T47D (cell line): ENCODE measurements at regions not wholly inside any gene's neighbourhood (a gene's known extent, or its start where the extent isn't known, plus 50 kb on each side); places are given as distances from the start of the nearest gene placed in this dataset.
"Not testable (repeated sequence)": the region's sequence is repeated elsewhere in the genome, so short reads cannot be mapped to it uniquely, and the experiment has no call there.

ENCODE experiments used
- DNase-seq, 2 experiments: peaks; one replicate each; pipeline versions ENCODE4 v3.0.0 to v3.0.0-alpha.2; 2011 to 2012; ENCODE audit warnings: low read depth in 1 of 2, low spot score in 1 of 2
- JUND ChIP-seq: IDR thresholded peaks from 2 replicates; pipeline ENCODE4 v1.6.1; 2012; ENCODE audit warnings: low read depth
- in situ Hi-C: cut with HindIII; loops from 2 replicates; pipeline ENCODE4 v1.10.0; 2016; ENCODE audit warnings: low sequenced_read_pairs, low pct_unique_long_range_greater_than_20kb

- in situ Hi-C loops, result no loop called here
- no peak for TF ChIP-seq JUND
- no peak for DNase-seq
These were observed 634.6 kb upstream of the SOX9 start for GRCh38 chr17:71486261-71486660.

DNA sequence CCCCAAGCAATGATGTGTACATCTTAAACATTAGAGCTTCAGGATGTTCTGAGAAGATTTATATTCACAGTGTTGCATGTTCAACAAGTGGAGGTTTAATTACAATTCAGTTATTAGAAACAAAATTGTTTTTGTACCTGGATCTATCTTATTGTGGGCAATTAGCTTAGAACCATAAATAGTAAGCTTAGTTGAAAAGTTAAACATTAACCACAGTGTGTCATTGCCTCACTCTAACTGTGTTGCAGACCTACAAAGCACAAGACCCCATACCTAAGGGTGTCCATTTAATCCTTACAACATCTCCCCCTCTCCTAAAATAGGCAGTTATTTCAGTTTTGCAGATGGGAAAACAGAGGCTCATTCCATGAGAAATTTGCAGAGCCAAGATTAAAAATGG lies 632.0 kb upstream of the SOX9 start:
- DNase-seq, result no peak
- TF ChIP-seq JUND, result no peak
- in situ Hi-C loops, result no loop called here

GRCh38 chr17:71494062-71494855 lies 626.6 kb upstream of the SOX9 start:
- in situ Hi-C loops, result no loop called here
- DNase-seq, result no peak
- TF ChIP-seq JUND, result no peak

DNA sequence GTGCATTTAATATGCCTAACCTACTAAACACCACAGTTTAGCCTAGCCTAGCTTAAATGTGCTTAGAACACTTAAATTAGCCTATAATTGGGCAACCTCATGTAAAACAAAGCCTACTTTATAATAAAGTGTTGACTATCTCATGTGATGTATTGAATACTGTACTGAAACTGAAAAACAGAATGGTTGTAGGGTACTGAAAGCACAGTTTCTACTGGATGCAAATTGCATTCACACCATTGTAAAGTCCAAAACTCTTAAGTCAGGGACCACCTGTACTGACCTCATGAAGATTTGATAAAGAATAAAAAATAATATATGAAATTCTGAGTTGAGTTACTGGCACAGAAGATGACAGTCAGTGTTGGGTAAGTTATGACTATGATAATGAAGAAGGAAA lies 625.4 kb upstream of the SOX9 start:
- TF ChIP-seq JUND, result no peak
- in situ Hi-C loops, result no loop called here
- no peak for DNase-seq

GRCh38 chr17:71496552-71496951 lies 624.3 kb upstream of the SOX9 start:
- in situ Hi-C loops, result no loop called here
- no peak for TF ChIP-seq JUND
- DNase-seq, result no peak

GRCh38 chr17:71500761-71501555 lies 619.9 kb upstream of the SOX9 start:
- in situ Hi-C loops, result no loop called here
- no peak for TF ChIP-seq JUND
- DNase-seq, result no peak

- no peak for TF ChIP-seq JUND
- DNase-seq, result no peak
- in situ Hi-C loops, result no loop called here
These were observed 619.1 kb upstream of the SOX9 start for GRCh38 chr17:71501711-71502110.

DNA sequence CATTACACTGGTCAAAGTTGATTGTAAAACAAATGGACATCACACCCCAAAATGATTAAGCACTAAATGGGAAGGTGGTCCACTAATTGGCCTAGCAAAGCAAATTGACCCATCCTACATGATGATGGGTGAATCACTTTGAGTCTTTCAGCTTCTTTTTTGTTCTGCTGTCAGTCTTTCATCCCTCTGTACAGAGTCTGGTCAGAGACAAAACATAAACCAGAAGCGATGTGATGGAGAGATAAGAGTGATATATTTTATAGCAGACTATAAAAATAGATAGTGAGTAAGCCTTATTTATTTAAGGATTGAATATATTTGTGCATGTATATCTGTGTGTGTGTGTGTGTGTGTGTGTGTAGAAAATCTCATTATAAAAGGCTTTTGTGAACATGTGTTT lies 618.4 kb upstream of the SOX9 start:
- TF ChIP-seq JUND, result no peak
- in situ Hi-C loops, result no loop called here
- DNase-seq, result no peak

DNA sequence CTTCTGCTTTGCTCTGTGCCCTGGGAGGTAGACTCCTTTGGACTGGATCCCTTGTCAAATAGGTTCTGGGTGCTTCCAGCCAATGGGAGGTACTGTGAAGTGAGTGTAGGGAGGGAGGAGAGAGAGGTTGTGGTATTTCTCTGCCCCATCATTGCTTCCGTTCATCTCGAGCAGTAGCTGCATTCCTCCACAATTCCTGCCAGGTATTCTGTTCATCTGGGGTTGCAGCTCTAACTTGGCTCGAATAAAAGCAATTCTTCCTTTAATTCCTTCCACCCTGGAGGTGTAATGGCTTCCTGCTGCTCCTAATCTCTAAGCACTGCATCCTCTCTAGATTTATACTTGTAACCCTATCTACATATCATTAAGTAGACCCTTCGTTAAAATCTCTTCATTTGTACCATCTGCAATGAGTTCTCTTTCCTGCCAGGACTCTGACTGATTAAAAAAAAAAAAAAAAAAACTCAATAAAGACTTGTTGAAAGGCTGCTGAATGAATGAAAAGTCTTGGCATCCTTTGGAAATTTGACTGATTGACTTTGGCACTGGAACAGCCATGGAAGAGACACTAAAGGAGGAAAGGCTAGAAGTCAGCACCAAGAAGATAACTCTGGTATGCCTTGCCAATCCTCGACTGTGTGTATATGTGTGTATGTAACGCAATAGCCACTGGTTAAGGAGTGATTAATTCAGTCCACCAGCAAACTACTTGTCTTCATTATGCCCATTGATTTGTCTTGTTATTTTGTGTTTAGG lies 616.9 kb upstream of the SOX9 start:
- in situ Hi-C loops, result no loop called here
- DNase-seq, result no peak

GRCh38 chr17:71505200-71505599 lies 615.6 kb upstream of the SOX9 start:
- no peak for TF ChIP-seq JUND
- in situ Hi-C loops, result no loop called here
- no peak for DNase-seq

More for the DNA sequence above, 616.9 kb upstream of the SOX9 start:
- no peak for TF ChIP-seq JUND

- no peak for DNase-seq
- no peak for TF ChIP-seq JUND
- in situ Hi-C loops, result no loop called here
These were observed 614.8 kb upstream of the SOX9 start for GRCh38 chr17:71505981-71506380.

- in situ Hi-C loops, result no loop called here
- DNase-seq, result no peak
- TF ChIP-seq JUND, result no peak
These were observed 609.4 kb upstream of the SOX9 start for GRCh38 chr17:71511266-71511995.

- in situ Hi-C loops, DNase-seq: not testable (repeated sequence)
These were observed 607.1 kb upstream of the SOX9 start for GRCh38 chr17:71513725-71514124.
